ENCODE measurements at regions not wholly inside any gene's neighbourhood (a gene's known extent, or its start where the extent isn't known, plus 50 kb on each side); places are given as distances from the start of the nearest gene placed in this dataset.

DNA sequence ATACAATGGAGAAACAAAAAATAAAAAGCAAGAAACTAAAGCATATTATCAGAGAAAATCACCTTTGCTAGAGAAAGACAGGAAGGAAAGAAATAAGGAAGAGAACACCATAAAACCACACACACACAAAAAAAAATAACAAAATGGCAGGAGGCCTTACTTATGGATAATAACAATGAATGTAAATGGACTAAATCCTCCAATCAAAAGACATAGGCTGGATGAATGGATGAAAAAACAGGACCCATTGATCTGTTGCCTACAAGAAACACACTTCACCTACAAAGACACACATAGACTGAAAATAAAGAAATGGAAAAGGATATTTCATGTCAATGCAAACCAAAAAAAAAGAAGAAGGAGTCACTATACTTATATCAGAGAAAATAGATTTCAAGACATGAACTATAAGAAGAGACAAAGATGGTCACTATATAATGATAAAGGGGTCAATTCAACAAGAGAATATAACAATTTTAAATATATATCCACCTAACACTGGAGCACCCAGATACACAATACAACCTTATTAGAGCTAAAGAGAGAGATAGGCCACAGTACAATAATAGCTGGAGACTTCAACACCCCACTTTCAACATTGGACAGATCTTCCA is 693.6 kb downstream of the HACE1 start:
- TF ChIP-seq, protein P1, sequence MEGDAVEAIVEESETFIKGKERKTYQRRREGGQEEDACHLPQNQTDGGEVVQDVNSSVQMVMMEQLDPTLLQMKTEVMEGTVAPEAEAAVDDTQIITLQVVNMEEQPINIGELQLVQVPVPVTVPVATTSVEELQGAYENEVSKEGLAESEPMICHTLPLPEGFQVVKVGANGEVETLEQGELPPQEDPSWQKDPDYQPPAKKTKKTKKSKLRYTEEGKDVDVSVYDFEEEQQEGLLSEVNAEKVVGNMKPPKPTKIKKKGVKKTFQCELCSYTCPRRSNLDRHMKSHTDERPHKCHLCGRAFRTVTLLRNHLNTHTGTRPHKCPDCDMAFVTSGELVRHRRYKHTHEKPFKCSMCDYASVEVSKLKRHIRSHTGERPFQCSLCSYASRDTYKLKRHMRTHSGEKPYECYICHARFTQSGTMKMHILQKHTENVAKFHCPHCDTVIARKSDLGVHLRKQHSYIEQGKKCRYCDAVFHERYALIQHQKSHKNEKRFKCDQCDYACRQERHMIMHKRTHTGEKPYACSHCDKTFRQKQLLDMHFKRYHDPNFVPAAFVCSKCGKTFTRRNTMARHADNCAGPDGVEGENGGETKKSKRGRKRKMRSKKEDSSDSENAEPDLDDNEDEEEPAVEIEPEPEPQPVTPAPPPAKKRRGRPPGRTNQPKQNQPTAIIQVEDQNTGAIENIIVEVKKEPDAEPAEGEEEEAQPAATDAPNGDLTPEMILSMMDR (IDR thresholded peaks at IDR 0.05): no peak
- Mint-ChIP-seq H3K27me3 (ENCODE audit: low read depth) (peaks cover 3% of the 10 kb centered on the region), H3K4me1 (ENCODE audit: low read depth) (peaks cover 15% of the 10 kb centered on the region), H3K27ac (ENCODE audit: unreplicated experiment) (no peak overlapping the region), H3K9me3 (ENCODE audit: low read depth) (peaks cover 42% of the 10 kb centered on the region), H3K36me3 (ENCODE audit: low read depth) (peaks cover 4% of the 10 kb centered on the region), H3K4me3 (ENCODE audit: unreplicated experiment) (no peak overlapping the region)
- no peak for DNase-seq (ENCODE audit: low spot score)

DNA sequence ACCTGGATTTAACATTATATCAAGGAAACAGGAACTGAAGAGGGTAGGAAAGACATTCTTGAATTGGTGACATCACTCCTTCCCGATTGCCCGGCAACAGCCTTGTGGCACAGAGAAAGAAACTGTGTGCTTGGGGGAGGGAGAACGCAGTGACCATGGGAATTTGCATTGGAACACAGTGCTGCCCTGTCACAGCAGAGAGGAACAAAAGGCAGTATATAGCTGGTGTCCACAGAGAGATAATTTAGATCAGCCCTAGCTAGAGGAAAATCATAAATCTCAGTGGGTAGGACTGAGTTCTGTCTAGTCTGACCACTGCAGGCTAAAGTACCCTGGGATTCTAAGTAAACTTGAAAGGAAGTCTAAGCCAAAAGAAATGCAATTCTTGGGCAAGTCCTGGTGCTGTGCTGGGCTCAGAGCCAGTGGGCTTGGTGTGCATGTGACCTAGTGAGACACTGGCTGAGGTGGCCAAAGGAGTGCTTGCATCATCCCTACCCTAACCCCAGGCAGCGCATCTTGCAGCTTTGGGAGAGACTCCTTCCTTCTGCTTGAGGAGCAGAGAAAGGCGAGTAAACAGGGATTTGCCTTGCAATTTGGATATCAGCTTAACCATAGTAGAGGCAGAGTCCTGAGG is 697.6 kb downstream of the HACE1 start:
- H3K9me3 Mint-ChIP-seq (ENCODE audit: low read depth): peaks cover 33% of the 10 kb centered on the region
- no peak overlapping the region for H3K4me3 Mint-ChIP-seq (ENCODE audit: unreplicated experiment)
- peak overlapping the region; percentile 76 for H3K27ac Mint-ChIP-seq (ENCODE audit: unreplicated experiment)
- H3K4me1 Mint-ChIP-seq (ENCODE audit: low read depth): peaks cover 10% of the 10 kb centered on the region
- DNase-seq (ENCODE audit: low spot score): no peak
- TF ChIP-seq, protein P1 (IDR thresholded peaks at IDR 0.05): no peak
- peaks cover 4% of the 10 kb centered on the region for H3K36me3 Mint-ChIP-seq (ENCODE audit: low read depth)
- H3K27me3 Mint-ChIP-seq (ENCODE audit: low read depth): no peaks in the 10 kb centered on the region

DNA sequence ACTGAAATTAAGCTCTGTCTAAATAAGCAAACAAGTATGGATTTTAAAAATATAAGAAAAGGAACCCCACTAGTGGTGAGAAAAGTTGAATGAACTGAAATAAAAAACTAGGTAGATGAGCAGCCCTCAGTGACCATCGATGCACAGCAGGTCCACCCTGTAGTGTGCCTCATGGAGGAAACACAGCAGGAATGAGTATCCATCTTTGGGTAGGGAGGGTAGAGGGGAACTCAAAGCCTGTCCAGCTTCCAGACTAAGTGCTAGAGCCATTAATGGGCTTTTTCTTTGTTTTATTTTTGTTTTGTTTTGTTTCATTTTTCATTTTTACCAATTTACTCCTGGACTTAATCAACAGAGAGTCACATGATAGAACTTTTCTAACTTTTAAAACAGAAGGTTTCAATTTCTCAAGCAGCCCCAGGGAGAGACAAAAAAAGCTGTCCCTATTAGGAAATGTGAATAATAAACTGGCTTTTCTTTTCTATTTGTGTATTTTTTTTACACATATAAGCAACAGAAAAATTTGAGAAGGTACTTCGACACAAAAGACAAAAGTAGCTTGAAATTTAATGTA is 700.6 kb downstream of the HACE1 start:
- H3K4me3 Mint-ChIP-seq (ENCODE audit: unreplicated experiment): no peak overlapping the region
- H3K27ac Mint-ChIP-seq (ENCODE audit: unreplicated experiment): no peak overlapping the region
- H3K9me3 Mint-ChIP-seq (ENCODE audit: low read depth): peaks cover 17% of the 10 kb centered on the region
- H3K36me3 Mint-ChIP-seq (ENCODE audit: low read depth): no peaks in the 10 kb centered on the region
- H3K4me1 Mint-ChIP-seq (ENCODE audit: low read depth): peaks cover 10% of the 10 kb centered on the region
- TF ChIP-seq, protein P1 (IDR thresholded peaks at IDR 0.05): no peak
- DNase-seq (ENCODE audit: low spot score): no peak
- H3K27me3 Mint-ChIP-seq (ENCODE audit: low read depth): no peaks in the 10 kb centered on the region

DNA sequence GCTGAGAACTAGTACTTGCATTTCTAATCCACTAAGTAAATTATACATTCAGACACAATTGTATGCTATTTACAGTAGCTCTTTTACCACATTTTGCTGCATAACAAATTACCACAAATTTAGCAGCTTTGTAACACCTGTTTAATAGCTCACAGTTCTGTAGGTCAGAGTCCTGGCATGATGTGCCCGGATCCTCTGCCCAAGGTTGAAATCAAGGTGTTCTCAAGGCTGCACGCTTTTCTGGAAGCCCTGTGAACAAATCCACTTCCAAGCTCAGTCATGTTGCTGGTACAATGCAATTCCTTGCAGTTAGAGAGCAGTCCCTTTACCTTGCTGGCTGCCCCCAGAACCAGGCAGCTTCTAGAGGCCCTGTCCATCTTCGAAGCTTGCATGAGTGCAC is 716.0 kb downstream of the HACE1 start:
- Mint-ChIP-seq H3K27me3 (ENCODE audit: low read depth) (peaks cover 3% of the 10 kb centered on the region), H3K27ac (ENCODE audit: unreplicated experiment) (no peak overlapping the region), H3K9me3 (ENCODE audit: low read depth) (peaks cover 5% of the 10 kb centered on the region), H3K4me1 (ENCODE audit: low read depth) (no peaks in the 10 kb centered on the region), H3K4me3 (ENCODE audit: unreplicated experiment) (no peak overlapping the region), H3K36me3 (ENCODE audit: low read depth) (no peaks in the 10 kb centered on the region)
- no peak for DNase-seq (ENCODE audit: low spot score)
- TF ChIP-seq, protein P1 (IDR thresholded peaks at IDR 0.05): no peak

DNA sequence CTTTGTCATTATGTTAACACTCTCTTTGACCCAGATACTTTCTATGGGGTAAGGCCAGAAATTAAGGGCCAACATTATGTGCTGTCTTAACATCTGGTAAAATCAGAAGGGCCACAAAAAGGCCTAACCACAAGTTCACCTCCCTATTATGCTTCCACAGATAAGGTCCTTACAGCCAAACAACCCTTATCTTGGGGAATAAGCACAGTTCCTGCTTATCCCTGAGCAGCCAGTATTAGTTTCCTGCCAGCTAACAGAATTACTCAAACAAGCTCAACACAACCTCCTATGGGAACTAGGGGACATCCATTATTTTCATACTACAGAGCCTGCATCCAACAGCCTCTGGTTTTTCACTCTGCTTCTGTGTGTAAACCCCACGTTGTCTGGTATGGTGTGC is 724.8 kb downstream of the HACE1 start:
- TF ChIP-seq, protein P1 (IDR thresholded peaks at IDR 0.05): no peak
- peaks cover 19% of the 10 kb centered on the region for H3K9me3 Mint-ChIP-seq (ENCODE audit: low read depth)
- H3K4me3 Mint-ChIP-seq (ENCODE audit: unreplicated experiment): no peak overlapping the region
- H3K36me3 Mint-ChIP-seq (ENCODE audit: low read depth): no peaks in the 10 kb centered on the region
- H3K4me1 Mint-ChIP-seq (ENCODE audit: low read depth): no peaks in the 10 kb centered on the region
- DNase-seq (ENCODE audit: low spot score): no peak
- no peak overlapping the region for H3K27ac Mint-ChIP-seq (ENCODE audit: unreplicated experiment)
- H3K27me3 Mint-ChIP-seq (ENCODE audit: low read depth): no peaks in the 10 kb centered on the region
